ENCODE measurements at regions not wholly inside any gene's neighbourhood (a gene's known extent, or its start where the extent isn't known, plus 50 kb on each side); places are given as distances from the start of the nearest gene placed in this dataset.

DNA sequence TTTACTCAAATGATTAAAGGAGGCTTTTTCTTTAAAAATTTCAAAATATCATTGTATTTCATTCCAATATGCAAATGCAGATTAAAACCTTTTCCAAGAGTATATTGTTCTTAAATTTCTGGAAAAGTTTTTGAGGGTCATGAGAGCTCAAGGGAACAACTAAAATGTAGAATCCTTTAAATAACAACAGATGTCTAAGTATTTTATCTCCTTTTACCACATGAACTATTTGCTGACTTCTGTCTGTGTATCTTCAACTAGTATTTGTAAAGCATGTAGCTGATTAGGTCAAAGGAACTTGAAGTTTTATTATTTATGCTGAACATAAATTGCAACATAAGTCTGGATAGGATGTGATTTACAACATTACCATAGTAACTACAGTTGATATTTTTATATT, 402.6 kb downstream of the CNTN6 start:
- no peak for TF ChIP-seq ZFP3 (CRISPR knock-in tag; IDR thresholded peaks at IDR 0.05)
- TF ChIP-seq, protein P1, sequence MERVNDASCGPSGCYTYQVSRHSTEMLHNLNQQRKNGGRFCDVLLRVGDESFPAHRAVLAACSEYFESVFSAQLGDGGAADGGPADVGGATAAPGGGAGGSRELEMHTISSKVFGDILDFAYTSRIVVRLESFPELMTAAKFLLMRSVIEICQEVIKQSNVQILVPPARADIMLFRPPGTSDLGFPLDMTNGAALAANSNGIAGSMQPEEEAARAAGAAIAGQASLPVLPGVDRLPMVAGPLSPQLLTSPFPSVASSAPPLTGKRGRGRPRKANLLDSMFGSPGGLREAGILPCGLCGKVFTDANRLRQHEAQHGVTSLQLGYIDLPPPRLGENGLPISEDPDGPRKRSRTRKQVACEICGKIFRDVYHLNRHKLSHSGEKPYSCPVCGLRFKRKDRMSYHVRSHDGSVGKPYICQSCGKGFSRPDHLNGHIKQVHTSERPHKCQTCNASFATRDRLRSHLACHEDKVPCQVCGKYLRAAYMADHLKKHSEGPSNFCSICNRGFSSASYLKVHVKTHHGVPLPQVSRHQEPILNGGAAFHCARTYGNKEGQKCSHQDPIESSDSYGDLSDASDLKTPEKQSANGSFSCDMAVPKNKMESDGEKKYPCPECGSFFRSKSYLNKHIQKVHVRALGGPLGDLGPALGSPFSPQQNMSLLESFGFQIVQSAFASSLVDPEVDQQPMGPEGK (CRISPR knock-in tag; IDR thresholded peaks at IDR 0.05; ENCODE audit: borderline replicate concordance): no peak
- TF ChIP-seq OSR1 (CRISPR knock-in tag; IDR thresholded peaks at IDR 0.05): no peak
- TF ChIP-seq ARNTL (CRISPR knock-in tag; IDR thresholded peaks at IDR 0.05; ENCODE audit: borderline replicate concordance, low read depth): no peak
- TF ChIP-seq SNAI2 (CRISPR knock-in tag; IDR thresholded peaks at IDR 0.05): no peak
- TF ChIP-seq, protein P2, sequence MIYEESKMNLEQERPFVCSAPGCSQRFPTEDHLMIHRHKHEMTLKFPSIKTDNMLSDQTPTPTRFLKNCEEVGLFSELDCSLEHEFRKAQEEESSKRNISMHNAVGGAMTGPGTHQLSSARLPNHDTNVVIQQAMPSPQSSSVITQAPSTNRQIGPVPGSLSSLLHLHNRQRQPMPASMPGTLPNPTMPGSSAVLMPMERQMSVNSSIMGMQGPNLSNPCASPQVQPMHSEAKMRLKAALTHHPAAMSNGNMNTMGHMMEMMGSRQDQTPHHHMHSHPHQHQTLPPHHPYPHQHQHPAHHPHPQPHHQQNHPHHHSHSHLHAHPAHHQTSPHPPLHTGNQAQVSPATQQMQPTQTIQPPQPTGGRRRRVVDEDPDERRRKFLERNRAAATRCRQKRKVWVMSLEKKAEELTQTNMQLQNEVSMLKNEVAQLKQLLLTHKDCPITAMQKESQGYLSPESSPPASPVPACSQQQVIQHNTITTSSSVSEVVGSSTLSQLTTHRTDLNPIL (CRISPR knock-in tag; IDR thresholded peaks at IDR 0.05; ENCODE audit: low read depth): no peak

Data from SK-N-SH treated with all-trans-retinoic acid at 6 μM for 48 hours (cell line).